ENCODE measurements at regions not wholly inside any gene's neighbourhood (a gene's known extent, or its start where the extent isn't known, plus 50 kb on each side); places are given as distances from the start of the nearest gene placed in this dataset.
A peak's percentile ranks its signal among the peaks of the same experiment; 100 is the strongest.

GRCh38 chr11:92457250-92457649, 232.6 kb downstream of the FAT3 start:
- no peak overlapping the region for H3K4me3 ChIP-seq
- H3K27ac ChIP-seq, result no peak overlapping the region
- no peak overlapping the region for H3K4me2 ChIP-seq (ENCODE audit: unreplicated experiment)
- DNase-seq, result peak; percentile 17
- H4K20me1 ChIP-seq (ENCODE audit: insufficient read depth), result no peaks in the 10 kb centered on the region
- no peak overlapping the region for H2AFZ ChIP-seq
- no peaks in the 10 kb centered on the region for H3K27me3 ChIP-seq (replicated peaks; ENCODE audit: insufficient read depth)
- no peaks in the 10 kb centered on the region for H3F3A ChIP-seq (ENCODE audit: insufficient read depth)
- no peaks in the 10 kb centered on the region for H3K9me2 ChIP-seq (ENCODE audit: insufficient read depth)
- no peaks in the 10 kb centered on the region for H3K4me1 ChIP-seq (ENCODE audit: insufficient read depth)
- no peak for TF ChIP-seq EZH2phosphoT487 (IDR thresholded peaks at IDR 0.05; ENCODE audit: insufficient read depth, low read depth)
- no peak for TF ChIP-seq EZH2 (IDR thresholded peaks at IDR 0.05; ENCODE audit: insufficient read depth, poor library complexity, severe bottlenecking)
- no peaks in the 10 kb centered on the region for H3K9me3 ChIP-seq (ENCODE audit: low read depth)
- no peak overlapping the region for H3K9ac ChIP-seq
- WGBS, 2 experiments (ENCODE audit: low coverage in 1 of 2, low lambda C conversion rate in 2 of 2, missing lambda C conversion rate in 2 of 2), result 7 to 11% methylated on average over 1 of the region's 1 CpG
- no peaks in the 10 kb centered on the region for H3K36me3 ChIP-seq (ENCODE audit: low read depth)
- in situ Hi-C loops (cut with MboI), result no loop called here
- H3K79me2 ChIP-seq (ENCODE audit: insufficient read depth), result no peaks in the 10 kb centered on the region

GRCh38 chr11:92458486-92458885, 233.9 kb downstream of the FAT3 start:
- no peaks in the 10 kb centered on the region for H3K36me3 ChIP-seq (ENCODE audit: low read depth)
- no peak overlapping the region for H3K4me2 ChIP-seq (ENCODE audit: unreplicated experiment)
- TF ChIP-seq EZH2phosphoT487 (IDR thresholded peaks at IDR 0.05; ENCODE audit: insufficient read depth, low read depth) (no peak), EZH2 (IDR thresholded peaks at IDR 0.05; ENCODE audit: insufficient read depth, poor library complexity, severe bottlenecking) (no peak)
- H3K27me3 ChIP-seq (replicated peaks; ENCODE audit: insufficient read depth), result no peaks in the 10 kb centered on the region; the same call in 1 of the 2 replicates
- H3F3A ChIP-seq (ENCODE audit: insufficient read depth), result no peaks in the 10 kb centered on the region
- no peak overlapping the region for H3K27ac ChIP-seq
- H3K4me3 ChIP-seq, result no peak overlapping the region
- no peaks in the 10 kb centered on the region for H3K4me1 ChIP-seq (ENCODE audit: insufficient read depth)
- DNase-seq, result no peak
- H3K9me3 ChIP-seq (ENCODE audit: low read depth), result no peaks in the 10 kb centered on the region
- no peaks in the 10 kb centered on the region for H4K20me1 ChIP-seq (ENCODE audit: insufficient read depth)
- in situ Hi-C loops (cut with MboI), result no loop called here
- no peak overlapping the region for H2AFZ ChIP-seq
- H3K9ac ChIP-seq, result no peak overlapping the region
- H3K9me2 ChIP-seq (ENCODE audit: insufficient read depth), result no peaks in the 10 kb centered on the region
- H3K79me2 ChIP-seq (ENCODE audit: insufficient read depth), result no peaks in the 10 kb centered on the region

- Histone ChIP-seq H2AFZ (no peak overlapping the region), H3K4me3 (no peak overlapping the region), H3F3A (ENCODE audit: insufficient read depth) (no peaks in the 10 kb centered on the region), H4K20me1 (ENCODE audit: insufficient read depth) (no peaks in the 10 kb centered on the region), H3K79me2 (ENCODE audit: insufficient read depth) (no peaks in the 10 kb centered on the region), H3K27ac (no peak overlapping the region), H3K9me3 (ENCODE audit: low read depth) (no peaks in the 10 kb centered on the region), H3K36me3 (ENCODE audit: low read depth) (no peaks in the 10 kb centered on the region), H3K4me2 (ENCODE audit: unreplicated experiment) (no peak overlapping the region), H3K27me3 (replicated peaks; ENCODE audit: insufficient read depth) (no peaks in the 10 kb centered on the region; the same call in 1 of the 2 replicates), H3K9ac (no peak overlapping the region), H3K4me1 (ENCODE audit: insufficient read depth) (no peaks in the 10 kb centered on the region), H3K9me2 (ENCODE audit: insufficient read depth) (no peaks in the 10 kb centered on the region)
- in situ Hi-C loops (cut with MboI), result no loop called here
- DNase-seq, result no peak
- no peak for TF ChIP-seq EZH2phosphoT487 (IDR thresholded peaks at IDR 0.05; ENCODE audit: insufficient read depth, low read depth)
- no peak for TF ChIP-seq EZH2 (IDR thresholded peaks at IDR 0.05; ENCODE audit: insufficient read depth, poor library complexity, severe bottlenecking)
- 28 to 49% methylated on average over 4 of the region's 4 CpGs for WGBS, 2 experiments (ENCODE audit: low coverage in 1 of 2, low lambda C conversion rate in 2 of 2, missing lambda C conversion rate in 2 of 2)
Measured at GRCh38 chr11:92460213-92460612, 235.6 kb downstream of the FAT3 start.

- Histone ChIP-seq H3K27me3 (replicated peaks; ENCODE audit: insufficient read depth) (no peaks in the 10 kb centered on the region; the same call in 1 of the 2 replicates), H3K36me3 (ENCODE audit: low read depth) (no peaks in the 10 kb centered on the region), H2AFZ (no peak overlapping the region), H3K4me2 (ENCODE audit: unreplicated experiment) (no peak overlapping the region), H3K9ac (no peak overlapping the region), H3K79me2 (ENCODE audit: insufficient read depth) (no peaks in the 10 kb centered on the region), H3K4me3 (no peak overlapping the region), H4K20me1 (ENCODE audit: insufficient read depth) (no peaks in the 10 kb centered on the region), H3K27ac (no peak overlapping the region), H3K9me2 (ENCODE audit: insufficient read depth) (no peaks in the 10 kb centered on the region), H3F3A (ENCODE audit: insufficient read depth) (no peaks in the 10 kb centered on the region), H3K4me1 (ENCODE audit: insufficient read depth) (no peaks in the 10 kb centered on the region), H3K9me3 (ENCODE audit: low read depth) (no peaks in the 10 kb centered on the region)
- TF ChIP-seq EZH2phosphoT487 (IDR thresholded peaks at IDR 0.05; ENCODE audit: insufficient read depth, low read depth) (no peak), EZH2 (IDR thresholded peaks at IDR 0.05; ENCODE audit: insufficient read depth, poor library complexity, severe bottlenecking) (no peak)
- DNase-seq, result no peak
- in situ Hi-C loops (cut with MboI), result no loop called here
- WGBS, 2 experiments (ENCODE audit: low coverage in 1 of 2, low lambda C conversion rate in 2 of 2, missing lambda C conversion rate in 2 of 2), result 55 to 62% methylated on average over 3 of the region's 3 CpGs
Measured at GRCh38 chr11:92461447-92461846, 236.8 kb downstream of the FAT3 start.

GRCh38 chr11:92462821-92463220, 238.2 kb downstream of the FAT3 start:
- 8 to 11% methylated on average over 1 of the region's 1 CpG for WGBS, 2 experiments (ENCODE audit: low coverage in 1 of 2, low lambda C conversion rate in 2 of 2, missing lambda C conversion rate in 2 of 2)
- no peak for DNase-seq
- Histone ChIP-seq H3K4me2 (ENCODE audit: unreplicated experiment) (no peak overlapping the region), H3K27me3 (replicated peaks; ENCODE audit: insufficient read depth) (no peaks in the 10 kb centered on the region; the same call in 1 of the 2 replicates), H4K20me1 (ENCODE audit: insufficient read depth) (no peaks in the 10 kb centered on the region), H3K4me1 (ENCODE audit: insufficient read depth) (no peaks in the 10 kb centered on the region), H3F3A (ENCODE audit: insufficient read depth) (no peaks in the 10 kb centered on the region), H3K27ac (no peak overlapping the region), H2AFZ (no peak overlapping the region), H3K4me3 (no peak overlapping the region), H3K9me3 (ENCODE audit: low read depth) (no peaks in the 10 kb centered on the region), H3K9ac (no peak overlapping the region), H3K9me2 (ENCODE audit: insufficient read depth) (no peaks in the 10 kb centered on the region), H3K79me2 (ENCODE audit: insufficient read depth) (no peaks in the 10 kb centered on the region), H3K36me3 (ENCODE audit: low read depth) (no peaks in the 10 kb centered on the region)
- TF ChIP-seq EZH2phosphoT487 (IDR thresholded peaks at IDR 0.05; ENCODE audit: insufficient read depth, low read depth) (no peak), EZH2 (IDR thresholded peaks at IDR 0.05; ENCODE audit: insufficient read depth, poor library complexity, severe bottlenecking) (no peak)
- in situ Hi-C loops (cut with MboI), result no loop called here

All from GM23248 (cell line).